EL (cell line): ENCODE measurements at regions not wholly inside any gene's neighbourhood (a gene's known extent, or its start where the extent isn't known, plus 50 kb on each side); places are given as distances from the start of the nearest gene placed in this dataset.
"Not testable (repeated sequence)": the region's sequence is repeated elsewhere in the genome, so short reads cannot be mapped to it uniquely, and the experiment has no call there.

Experiments used
- DNase-seq: peaks from one replicate; pipeline ENCODE4 v3.0.0-alpha.2; 2016

- not testable (repeated sequence) for DNase-seq
Observed at GRCh38 chr1:145553795-145554194, 54.0 kb upstream of the GPR89A start.

- DNase-seq = no peak
Observed at GRCh38 chr1:145545055-145545454, 62.7 kb upstream of the GPR89A start.

- DNase-seq = peak; percentile 34
Observed at GRCh38 chr1:145541685-145542084, 66.1 kb upstream of the GPR89A start.

DNA sequence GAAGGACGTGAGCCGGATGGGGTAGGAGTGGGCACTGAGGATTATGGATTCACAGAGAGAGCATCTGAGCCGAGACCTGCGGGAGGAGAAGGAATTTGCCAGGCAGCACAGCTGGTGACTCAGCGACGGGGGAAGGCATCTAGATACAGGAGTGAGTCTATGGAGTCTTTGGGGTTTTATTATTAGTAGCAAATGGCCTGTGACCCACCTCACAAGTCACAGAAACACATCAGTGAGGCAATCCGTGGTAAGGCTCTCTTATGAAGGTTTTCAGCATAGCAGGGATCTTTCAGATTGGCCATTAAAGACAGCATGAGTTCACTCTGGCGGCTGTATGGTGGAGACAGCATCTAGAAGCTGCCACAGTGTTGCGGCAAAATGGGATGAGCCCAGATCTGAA lies 66.5 kb upstream of the GPR89A start:
- DNase-seq = peak; percentile 82

DNA sequence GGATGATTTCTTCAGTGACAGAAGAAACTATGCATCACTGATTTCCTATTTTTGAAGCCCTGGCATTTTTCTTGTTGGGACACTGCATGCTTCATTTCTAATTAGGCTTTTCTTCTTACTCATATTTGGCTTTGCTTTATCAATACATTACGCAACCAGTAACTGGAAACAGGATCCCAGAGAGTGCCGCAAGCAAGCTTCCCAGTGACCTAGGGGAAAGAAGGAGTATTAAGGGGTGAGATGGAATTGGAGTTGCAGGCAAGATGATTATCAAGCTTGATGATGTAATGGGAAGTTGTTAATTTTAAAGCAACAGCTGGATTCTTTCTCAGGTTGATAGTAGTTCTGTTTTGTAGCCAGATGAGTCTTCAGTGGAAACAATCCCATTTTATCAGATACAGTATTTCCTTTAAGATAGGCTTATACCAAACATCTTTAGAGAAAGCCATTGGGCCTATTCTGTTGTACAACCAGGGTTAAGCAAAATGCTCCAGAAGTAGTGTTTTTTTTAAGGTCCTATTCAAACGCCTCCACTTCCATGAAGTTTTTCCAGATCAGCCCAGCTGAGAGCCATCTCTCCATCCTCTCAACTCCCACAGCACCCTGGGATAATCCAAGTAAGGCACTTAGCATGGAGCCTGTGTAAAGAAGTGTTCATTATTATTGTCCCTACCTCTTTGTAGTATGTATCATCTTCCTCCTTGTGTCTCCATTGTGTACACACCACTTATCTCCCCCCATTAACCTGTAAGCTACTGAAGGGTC lies 69.5 kb upstream of the GPR89A start:
- peak; percentile 46 for DNase-seq

- peak; percentile 38 for DNase-seq
Observed at GRCh38 chr1:145537003-145537402, 70.8 kb upstream of the GPR89A start.

- peak; percentile 78 for DNase-seq
Observed at GRCh38 chr1:145535461-145535860, 72.3 kb upstream of the GPR89A start.

- DNase-seq = not testable (repeated sequence)
Observed at GRCh38 chr1:145528068-145528564, 79.7 kb upstream of the GPR89A start.

DNA sequence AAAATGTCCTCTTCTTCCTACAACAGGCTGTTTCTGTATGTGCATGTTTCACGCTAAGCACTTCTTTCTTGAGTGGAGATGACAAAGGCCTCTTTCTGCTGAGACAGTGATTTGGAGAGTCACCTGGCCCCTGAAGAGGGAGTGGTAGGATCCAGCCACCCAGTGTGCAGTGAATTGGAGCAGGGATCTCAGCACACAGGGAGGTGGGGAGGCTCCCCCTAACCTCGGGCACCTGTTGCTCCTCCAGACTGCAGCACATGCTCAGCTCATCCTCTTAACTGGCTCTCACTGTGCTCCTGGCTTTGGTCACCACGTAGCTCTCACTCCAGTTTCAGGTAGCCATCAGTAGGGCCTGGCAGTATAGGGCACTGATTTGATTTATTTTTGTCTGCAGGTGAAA lies 87.6 kb upstream of the GPR89A start:
- DNase-seq = not testable (repeated sequence)

GRCh38 chr1:145519302-145519701 lies 88.5 kb upstream of the GPR89A start:
- not testable (repeated sequence) for DNase-seq

GRCh38 chr1:145513017-145513416 lies 87.6 kb upstream of the NBPF20 start:
- not testable (repeated sequence) for DNase-seq

GRCh38 chr1:145508053-145508452 lies 82.7 kb upstream of the NBPF20 start:
- not testable (repeated sequence) for DNase-seq

DNA sequence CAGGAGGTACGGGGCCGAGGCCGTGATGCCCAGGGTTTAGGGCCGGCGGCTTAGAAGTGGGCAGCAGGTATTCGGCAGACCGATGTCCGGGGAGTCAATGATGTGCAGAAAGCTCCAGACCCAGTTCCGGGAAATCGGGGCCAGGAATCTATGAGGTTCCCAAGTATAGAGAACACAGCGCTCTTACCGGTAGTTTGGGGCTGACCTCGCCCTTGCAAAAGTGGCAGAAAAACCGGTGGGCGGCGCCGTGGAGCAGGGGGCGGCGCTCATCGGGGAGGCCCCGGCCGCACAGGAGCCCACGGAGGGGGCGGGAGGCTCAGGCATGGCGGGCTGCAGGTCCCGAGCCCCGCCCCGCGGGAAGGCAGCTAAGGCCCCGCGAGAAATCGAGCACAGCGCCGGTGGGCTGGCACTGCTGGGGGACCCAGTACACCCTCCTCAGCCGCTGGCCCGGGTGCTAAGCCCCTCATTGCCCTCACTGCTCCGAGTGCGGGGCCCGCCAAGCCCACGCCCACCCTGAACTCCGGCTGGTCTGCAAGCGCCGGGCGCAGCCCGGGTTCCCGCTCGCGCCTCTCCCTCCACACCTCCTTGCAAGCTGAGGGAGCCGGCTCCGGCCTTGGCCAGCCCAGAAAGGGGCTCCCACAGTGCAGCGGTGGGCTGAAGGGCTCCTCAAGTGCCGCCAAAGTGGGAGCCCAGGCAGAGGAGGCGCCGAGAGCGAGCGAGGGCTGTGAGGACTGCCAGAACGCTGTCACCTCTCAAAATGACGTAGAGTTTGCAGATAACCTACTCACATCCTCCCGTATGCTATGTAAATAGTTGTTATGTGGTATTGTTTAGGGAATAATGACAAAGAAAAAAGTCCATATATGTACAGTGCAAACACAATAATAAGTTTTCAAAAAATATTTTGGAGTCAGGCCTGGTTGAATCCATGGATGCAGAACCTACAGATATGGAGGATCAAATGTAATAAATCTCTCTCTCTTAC lies 80.6 kb upstream of the NBPF20 start:
- DNase-seq = not testable (repeated sequence)

DNA sequence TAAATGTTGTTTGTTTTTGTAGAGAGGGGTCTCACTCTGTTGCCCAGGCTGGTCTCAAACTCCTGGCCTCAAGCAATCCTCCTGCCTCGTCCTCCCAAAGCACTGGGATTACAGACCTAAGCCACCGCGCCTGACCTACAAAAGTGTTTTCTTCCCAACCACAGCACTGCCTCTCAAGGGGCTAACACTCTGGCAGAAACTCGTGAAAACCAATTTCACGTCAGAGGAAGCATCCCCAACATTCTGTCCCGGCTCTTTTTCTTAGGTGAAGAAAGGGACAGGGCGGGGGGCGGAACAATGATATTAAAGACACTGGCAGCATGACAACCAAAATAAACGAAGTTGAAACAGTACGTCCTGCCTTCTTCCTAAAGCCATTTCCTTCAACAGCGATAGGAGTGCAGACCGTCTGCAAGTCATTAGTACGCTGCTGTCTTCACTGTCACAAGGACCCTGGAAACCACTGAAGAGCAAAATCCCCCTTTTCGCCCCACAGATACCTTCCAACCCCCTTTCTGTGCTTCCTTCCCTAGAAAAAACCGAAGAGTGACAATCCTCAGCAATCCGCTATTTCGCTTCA lies 79.5 kb upstream of the NBPF20 start:
- DNase-seq = not testable (repeated sequence)

GRCh38 chr1:145504310-145504709 lies 78.9 kb upstream of the NBPF20 start:
- DNase-seq = not testable (repeated sequence)

- not testable (repeated sequence) for DNase-seq
Observed at GRCh38 chr1:145500251-145500650, 74.8 kb upstream of the NBPF20 start.

DNA sequence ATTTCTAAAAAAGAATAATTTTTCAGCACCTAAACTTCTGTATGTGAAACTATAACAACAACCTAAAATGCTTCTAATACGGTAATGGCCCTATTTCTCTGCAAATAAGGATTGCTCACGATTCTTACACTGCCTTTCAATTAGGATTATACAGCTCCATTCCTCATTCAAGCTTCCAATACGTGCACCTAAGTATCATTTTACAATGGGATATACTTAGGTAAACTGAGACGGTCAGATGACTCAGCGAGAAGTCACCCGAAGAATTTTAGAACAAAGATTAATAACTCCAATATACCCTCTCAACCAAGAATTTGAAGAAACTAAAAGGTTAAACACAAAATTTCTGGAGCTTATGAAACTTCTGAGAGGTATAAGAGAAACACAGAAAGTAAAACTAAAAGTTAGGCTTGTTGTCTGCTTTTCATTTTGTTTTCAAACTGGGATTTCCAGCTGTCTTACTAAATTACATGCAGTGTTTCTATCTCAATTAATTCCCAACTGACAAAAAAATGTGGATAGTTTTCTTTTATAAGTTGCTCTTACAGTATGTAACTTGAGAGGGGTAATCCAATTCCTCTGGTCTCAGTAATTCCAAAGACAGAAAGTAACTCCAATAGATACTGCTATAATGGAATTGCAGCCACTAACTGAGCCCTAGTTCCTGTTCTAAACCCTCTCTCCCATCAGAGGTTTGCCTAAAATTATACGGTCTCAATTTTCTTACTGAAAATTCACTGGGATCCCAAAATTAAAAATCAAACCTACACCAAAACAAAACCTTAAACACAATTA lies 69.9 kb upstream of the NBPF20 start:
- not testable (repeated sequence) for DNase-seq

DNA sequence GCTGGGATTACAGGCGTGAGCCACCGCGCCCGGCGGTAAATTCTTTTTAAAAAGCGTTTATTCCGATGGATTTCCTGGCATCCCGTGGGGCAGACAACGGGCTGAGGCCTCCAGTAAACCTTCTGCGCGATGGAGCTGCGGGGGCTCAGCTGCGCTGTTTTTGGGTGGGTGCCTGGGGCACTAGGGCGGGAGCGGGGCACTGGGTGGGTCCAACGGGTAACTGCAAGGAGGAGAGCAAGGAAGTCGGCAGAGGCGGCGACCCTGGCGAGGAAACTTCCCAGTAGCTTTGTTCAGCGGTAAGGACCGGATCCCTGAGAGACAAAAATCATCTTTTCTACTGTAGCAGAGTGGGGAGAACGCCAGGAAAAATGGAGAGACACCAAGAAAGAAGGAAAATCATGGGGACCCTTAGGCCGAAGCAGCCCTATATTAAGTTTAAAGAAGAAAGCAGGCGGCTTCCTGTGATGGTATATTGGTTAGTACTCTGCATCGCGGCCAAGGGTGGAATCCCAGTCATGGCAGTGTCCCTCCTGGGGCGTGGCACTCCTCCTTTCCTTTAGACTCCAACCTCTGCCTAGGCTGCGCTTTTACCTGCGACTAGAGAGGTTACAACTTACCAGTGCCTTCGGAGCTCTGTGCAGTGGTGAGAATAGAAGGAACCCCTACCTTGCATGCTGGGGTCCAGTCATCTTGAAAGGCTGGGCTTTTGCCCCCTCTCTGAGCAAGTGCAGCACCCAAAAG lies 63.0 kb upstream of the NBPF20 start:
- DNase-seq = not testable (repeated sequence)

DNA sequence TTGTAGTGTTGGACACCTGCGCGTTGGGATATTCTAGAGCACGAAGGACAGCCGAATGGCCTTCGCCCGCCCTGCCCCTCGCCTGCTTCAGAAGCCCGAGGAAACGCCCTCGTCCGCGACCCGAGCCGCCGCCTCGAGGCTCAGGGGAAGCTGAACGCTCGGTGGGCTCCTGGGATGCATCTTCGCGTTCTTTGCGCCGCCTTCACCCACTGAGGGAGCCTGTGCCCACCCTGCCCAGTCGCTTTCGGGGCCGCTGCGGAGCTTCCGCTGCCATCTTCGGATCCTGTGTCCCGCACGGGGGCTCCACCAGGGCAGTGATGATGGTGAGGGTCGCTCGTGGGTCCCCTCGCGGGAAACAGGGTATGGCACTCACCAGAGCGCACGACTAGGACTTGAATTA lies 61.8 kb upstream of the NBPF20 start:
- DNase-seq = not testable (repeated sequence)

DNA sequence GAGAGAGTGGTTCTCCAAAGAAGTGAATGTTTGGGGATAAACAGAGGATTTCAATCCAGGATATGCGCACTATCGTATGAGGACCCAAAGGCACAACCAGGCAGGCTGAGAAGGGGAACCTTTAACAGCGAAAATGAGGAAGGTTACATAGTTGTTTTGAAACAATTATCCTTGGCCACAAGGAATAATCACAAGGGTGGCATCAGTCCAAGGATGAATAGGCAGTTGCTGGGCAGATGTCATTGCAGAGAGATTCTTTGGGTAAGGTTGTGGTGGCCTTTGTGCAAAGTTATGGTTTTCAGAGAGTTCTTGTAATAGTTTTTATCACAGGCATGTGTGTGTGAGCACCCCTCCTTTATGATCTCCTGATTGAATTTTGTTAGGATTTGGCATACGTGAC lies 58.9 kb upstream of the NBPF20 start:
- DNase-seq = not testable (repeated sequence)

DNA sequence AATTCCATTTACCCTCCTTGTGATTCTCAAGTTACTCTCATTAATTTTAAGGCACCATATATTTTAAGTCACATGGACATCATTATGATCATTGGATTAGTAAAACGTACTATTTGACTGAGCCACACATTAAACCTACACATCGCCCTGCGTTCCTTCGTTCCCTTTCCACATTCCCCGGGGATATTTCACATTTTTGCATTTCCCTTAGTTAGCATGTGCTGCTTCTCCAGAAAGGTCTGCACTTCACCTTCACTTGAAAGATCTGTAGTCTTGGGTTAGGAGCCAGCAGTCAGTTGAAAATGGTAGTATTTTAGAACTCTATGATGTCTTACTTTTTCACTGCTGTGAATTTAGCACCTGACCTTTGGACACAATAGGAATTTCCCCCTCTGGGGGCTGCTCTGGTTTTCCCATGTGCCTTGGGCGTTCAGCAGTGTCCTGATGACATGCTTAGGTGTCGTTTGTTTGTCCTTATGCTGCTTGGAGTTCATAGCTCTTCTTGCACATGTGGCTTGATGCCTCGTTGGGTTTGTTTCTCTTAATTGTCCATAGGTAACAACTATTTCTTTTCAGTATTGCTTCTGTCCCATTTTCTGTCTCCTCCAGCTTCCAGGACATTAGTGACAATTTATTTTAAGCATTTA lies 56.9 kb upstream of the NBPF20 start:
- not testable (repeated sequence) for DNase-seq
